IPS-15b (cell line): ENCODE measurements at regions not wholly inside any gene's neighbourhood (a gene's known extent, or its start where the extent isn't known, plus 50 kb on each side); places are given as distances from the start of the nearest gene placed in this dataset.

ENCODE experiments used
- H3K27me3 ChIP-seq: one replicate; pipeline ENCODE4 v1.6.1; 2013; ENCODE audit warnings: low read length; ENCODE audit not compliant: control insufficient read depth, insufficient read depth
- H3K36me3 ChIP-seq: one replicate; pipeline ENCODE4 v1.6.1; 2013; ENCODE audit warnings: low read length; ENCODE audit not compliant: control insufficient read depth, insufficient read depth
- H3K4me1 ChIP-seq: one replicate; pipeline ENCODE4 v1.6.1; 2013; ENCODE audit warnings: mild to moderate bottlenecking, low read length; ENCODE audit not compliant: control insufficient read depth, insufficient read depth
- H3K4me3 ChIP-seq: one replicate; pipeline ENCODE4 v1.5.1; 2013; ENCODE audit warnings: low read depth, low read length
- H3K9ac ChIP-seq: one replicate; pipeline ENCODE4 v1.6.1; 2013; ENCODE audit warnings: low read depth, mild to moderate bottlenecking, low read length
- H3K9me3 ChIP-seq: one replicate; pipeline ENCODE4 v1.6.1; 2013; ENCODE audit warnings: mild to moderate bottlenecking, low read length; ENCODE audit not compliant: control insufficient read depth, insufficient read depth

GRCh38 chr2:41079011-41079410 is 627.1 kb upstream of the SLC8A1 start:
- Histone ChIP-seq H3K4me1 (no peaks in the 10 kb centered on the region), H3K36me3 (no peaks in the 10 kb centered on the region), H3K4me3 (no peak overlapping the region), H3K9me3 (no peaks in the 10 kb centered on the region), H3K27me3 (no peaks in the 10 kb centered on the region), H3K9ac (no peak overlapping the region)

GRCh38 chr2:41084321-41084720 is 632.4 kb upstream of the SLC8A1 start:
- Histone ChIP-seq H3K9me3 (no peaks in the 10 kb centered on the region), H3K4me1 (no peaks in the 10 kb centered on the region), H3K9ac (no peak overlapping the region), H3K36me3 (no peaks in the 10 kb centered on the region), H3K4me3 (no peak overlapping the region), H3K27me3 (no peaks in the 10 kb centered on the region)

DNA sequence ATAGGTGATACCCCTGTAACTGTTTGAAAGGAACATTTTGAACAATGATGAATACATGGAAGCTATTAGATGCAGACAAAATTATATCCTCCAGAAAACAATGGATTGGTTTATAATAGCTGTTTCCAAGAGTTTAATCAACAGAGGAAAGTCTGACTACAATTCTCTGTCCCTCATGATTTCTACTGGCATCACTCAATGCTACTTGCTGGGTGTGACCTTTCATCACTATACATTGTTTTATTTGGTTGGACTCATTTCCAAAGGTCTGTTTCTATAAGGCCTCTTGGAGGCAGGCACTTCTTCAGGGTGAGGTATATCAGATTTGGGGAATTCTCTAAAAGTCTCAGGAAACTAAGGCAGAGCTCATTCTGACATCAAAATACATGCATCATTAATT is 636.1 kb upstream of the SLC8A1 start:
- no peaks in the 10 kb centered on the region for H3K9me3 ChIP-seq
- no peaks in the 10 kb centered on the region for H3K36me3 ChIP-seq
- H3K9ac ChIP-seq, result no peak overlapping the region
- H3K27me3 ChIP-seq, result no peaks in the 10 kb centered on the region
- H3K4me3 ChIP-seq, result no peak overlapping the region
- H3K4me1 ChIP-seq, result no peaks in the 10 kb centered on the region

- Histone ChIP-seq H3K4me1 (no peaks in the 10 kb centered on the region), H3K9ac (no peak overlapping the region), H3K36me3 (no peaks in the 10 kb centered on the region), H3K27me3 (no peaks in the 10 kb centered on the region), H3K9me3 (no peaks in the 10 kb centered on the region), H3K4me3 (no peak overlapping the region)
These were observed 649.4 kb upstream of the SLC8A1 start for GRCh38 chr2:41101281-41101680.

- Histone ChIP-seq H3K36me3 (no peaks in the 10 kb centered on the region), H3K27me3 (no peaks in the 10 kb centered on the region), H3K9me3 (no peaks in the 10 kb centered on the region), H3K4me1 (no peaks in the 10 kb centered on the region), H3K4me3 (no peak overlapping the region), H3K9ac (no peak overlapping the region)
These were observed 657.9 kb upstream of the SLC8A1 start for GRCh38 chr2:41109744-41110143.

DNA sequence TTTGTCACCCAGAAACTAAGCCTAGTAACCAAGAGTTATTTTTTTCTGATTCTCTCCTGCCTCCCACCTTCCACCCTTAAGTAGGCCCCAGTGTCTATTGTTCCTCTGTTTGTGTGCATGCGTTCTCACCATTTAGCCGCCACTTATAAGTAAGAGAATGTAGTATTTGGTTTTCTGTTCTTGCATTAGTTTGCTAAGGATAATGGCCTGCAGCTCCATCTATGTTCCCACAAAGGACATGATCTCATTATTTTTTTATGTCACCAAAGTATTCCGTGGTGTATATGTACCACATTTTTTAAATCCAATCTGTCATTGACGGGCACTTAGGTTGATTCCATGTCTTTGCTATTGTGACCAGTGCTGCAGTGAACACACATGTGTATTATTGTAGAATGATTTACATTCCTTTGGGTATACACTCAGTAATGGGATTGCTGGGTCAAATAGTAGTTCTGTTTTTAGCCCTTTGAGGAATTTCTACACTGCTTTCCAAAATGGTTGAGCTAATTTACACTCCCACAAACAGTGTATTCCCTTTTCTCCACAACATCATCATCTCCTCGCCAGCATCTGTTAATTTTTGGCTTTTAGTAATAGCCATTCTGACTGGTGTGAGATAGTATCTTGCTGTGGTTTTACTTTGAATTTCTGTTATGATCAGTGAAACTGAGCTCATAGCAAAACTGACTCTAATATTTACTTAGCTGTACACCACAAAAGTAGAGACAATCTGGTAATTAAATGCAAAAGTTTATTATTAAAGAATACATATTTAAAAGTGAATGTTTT is 660.1 kb upstream of the SLC8A1 start:
- Histone ChIP-seq H3K4me1 (no peaks in the 10 kb centered on the region), H3K27me3 (no peaks in the 10 kb centered on the region), H3K4me3 (no peak overlapping the region), H3K9me3 (no peaks in the 10 kb centered on the region), H3K9ac (no peak overlapping the region), H3K36me3 (no peaks in the 10 kb centered on the region)

- Histone ChIP-seq H3K9ac (no peak overlapping the region), H3K36me3 (no peaks in the 10 kb centered on the region), H3K9me3 (no peaks in the 10 kb centered on the region), H3K4me3 (no peak overlapping the region), H3K27me3 (no peaks in the 10 kb centered on the region), H3K4me1 (no peaks in the 10 kb centered on the region)
These were observed 664.4 kb upstream of the SLC8A1 start for GRCh38 chr2:41116106-41116797.

GRCh38 chr2:41119489-41119888 is 667.6 kb upstream of the SLC8A1 start:
- Histone ChIP-seq H3K27me3 (no peaks in the 10 kb centered on the region), H3K9ac (no peak overlapping the region), H3K36me3 (no peaks in the 10 kb centered on the region), H3K9me3 (no peaks in the 10 kb centered on the region), H3K4me3 (no peak overlapping the region), H3K4me1 (no peaks in the 10 kb centered on the region)

GRCh38 chr2:41123341-41123740 is 671.5 kb upstream of the SLC8A1 start:
- H3K4me3 ChIP-seq, result no peak overlapping the region
- no peaks in the 10 kb centered on the region for H3K9me3 ChIP-seq
- H3K9ac ChIP-seq, result no peak overlapping the region

DNA sequence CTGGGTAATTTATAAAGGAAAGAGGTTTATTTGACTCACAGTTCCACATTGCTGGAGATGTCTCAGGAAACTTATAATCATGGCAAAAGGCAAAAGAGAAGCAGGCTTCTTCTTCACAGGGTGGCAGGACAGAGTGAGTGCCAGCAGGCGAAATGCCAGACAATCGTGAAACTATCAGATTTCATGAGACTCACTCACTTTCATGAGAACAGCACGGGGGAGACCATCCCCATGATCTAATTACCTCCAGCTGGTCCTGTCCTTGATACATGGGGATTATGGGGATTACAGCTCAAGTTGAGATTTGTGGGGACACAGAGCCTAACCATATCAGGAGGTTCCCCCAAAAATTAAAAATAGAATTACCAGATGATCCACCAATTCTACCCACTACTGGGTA is 675.5 kb upstream of the SLC8A1 start:
- no peaks in the 10 kb centered on the region for H3K9me3 ChIP-seq
- no peaks in the 10 kb centered on the region for H3K4me1 ChIP-seq
- no peaks in the 10 kb centered on the region for H3K27me3 ChIP-seq
- H3K36me3 ChIP-seq, result no peaks in the 10 kb centered on the region
- no peak overlapping the region for H3K4me3 ChIP-seq
- H3K9ac ChIP-seq, result no peak overlapping the region

More at GRCh38 chr2:41123341-41123740, 671.5 kb upstream of the SLC8A1 start:
- Histone ChIP-seq H3K36me3 (no peaks in the 10 kb centered on the region), H3K27me3 (no peaks in the 10 kb centered on the region), H3K4me1 (no peaks in the 10 kb centered on the region)

- Histone ChIP-seq H3K9me3 (no peaks in the 10 kb centered on the region), H3K4me3 (no peak overlapping the region), H3K4me1 (no peaks in the 10 kb centered on the region), H3K36me3 (no peaks in the 10 kb centered on the region), H3K9ac (no peak overlapping the region), H3K27me3 (no peaks in the 10 kb centered on the region)
These were observed 678.1 kb upstream of the SLC8A1 start for GRCh38 chr2:41129988-41130387.

DNA sequence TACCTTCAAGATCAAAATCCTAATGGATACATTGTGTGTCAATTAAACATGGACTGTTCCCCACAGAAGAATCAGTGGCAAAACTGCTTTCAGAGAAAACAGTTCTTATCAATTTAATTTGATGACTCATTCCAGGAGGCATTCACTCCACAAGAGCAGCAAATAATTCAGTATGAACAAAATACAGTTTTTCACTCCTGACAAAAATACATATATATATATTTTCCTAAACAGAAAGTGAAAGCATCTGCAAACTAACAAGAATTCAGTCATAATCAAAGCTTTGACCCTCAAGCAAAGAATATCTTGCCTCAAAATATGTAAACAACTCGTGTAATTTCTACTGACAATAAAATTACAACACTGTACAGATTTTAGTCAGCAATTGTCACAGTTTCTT is 685.1 kb upstream of the SLC8A1 start:
- H3K27me3 ChIP-seq, result no peaks in the 10 kb centered on the region
- H3K4me1 ChIP-seq, result no peaks in the 10 kb centered on the region
- no peaks in the 10 kb centered on the region for H3K9me3 ChIP-seq
- H3K36me3 ChIP-seq, result no peaks in the 10 kb centered on the region
- no peak overlapping the region for H3K9ac ChIP-seq
- no peak overlapping the region for H3K4me3 ChIP-seq
